Erythroblast (primary cell): ENCODE measurements at regions not wholly inside any gene's neighbourhood (a gene's known extent, or its start where the extent isn't known, plus 50 kb on each side); places are given as distances from the start of the nearest gene placed in this dataset.

Experiments
- GATA1 ChIP-seq: IDR thresholded peaks from 2 replicates; pipeline ENCODE4 v1.6.1; 2011; ENCODE audit warnings: low read depth, mild to moderate bottlenecking, control low read depth, low read length, moderate library complexity
- POLR2A ChIP-seq: IDR thresholded peaks from 2 replicates; pipeline ENCODE4 v1.6.1; 2011; ENCODE audit warnings: mild to moderate bottlenecking, low read length

GRCh38 chr10:78724846-78725245 lies 343.9 kb upstream of the ZMIZ1 start:
- TF ChIP-seq POLR2A (no peak), GATA1 (no peak)
